H1 (cell line): ENCODE measurements at regions not wholly inside any gene's neighbourhood (a gene's known extent, or its start where the extent isn't known, plus 50 kb on each side); places are given as distances from the start of the nearest gene placed in this dataset.

ENCODE experiments used
- CTCF ChIA-PET: fragments of 300-600 bp; sonication (Branson Sonifier 250); formaldehyde crosslinking; loops from one replicate; lab custom pipeline; 2021; ENCODE audit not compliant: partially characterized antibody; lab: Charles Lee
- POLR2A ChIA-PET: fragments of 300-600 bp; sonication (Branson Sonifier 250); formaldehyde crosslinking; loops from one replicate; lab custom pipeline; 2021; ENCODE audit warnings: inconsistent platforms; ENCODE audit not compliant: partially characterized antibody; lab: Charles Lee
- DNase-seq, 2 experiments: peaks; one replicate each; pipeline versions ENCODE4 v3.0.0 to v3.0.0-alpha.2; 2010 to 2022; ENCODE audit warnings: low spot score in 2 of 2, low read depth in 1 of 2, mixed read lengths in 1 of 2
- FAIRE-seq: peaks from 2 replicates; lab custom pipeline; 2011; peaks lifted over from hg19 to GRCh38; lab: Jason Lieb, UNC
- H2AFZ ChIP-seq: 2 replicates; pipeline ENCODE4 v1.8.1; 2012; ENCODE audit warnings: low read length, inconsistent platforms
- H2AK5ac ChIP-seq: 2 replicates; pipeline ENCODE4 v1.6.1; 2013; ENCODE audit warnings: low read depth, low read length
- H2BK120ac ChIP-seq: replicated peaks from 2 replicates; pipeline ENCODE3; 2013; ENCODE audit warnings: low read depth, low read length, inconsistent platforms
- H2BK12ac ChIP-seq: 2 replicates; pipeline ENCODE4 v1.6.1; 2013; ENCODE audit warnings: low read depth, low read length
- H2BK15ac ChIP-seq: 2 replicates; pipeline ENCODE4 v1.6.1; 2013; ENCODE audit warnings: low read length
- H2BK20ac ChIP-seq: 2 replicates; pipeline ENCODE4 v1.6.1; 2013; ENCODE audit warnings: low read length
- H2BK5ac ChIP-seq: 2 replicates; pipeline ENCODE4 v1.6.1; 2013; ENCODE audit warnings: low read depth, low read length
- H3K14ac ChIP-seq: 2 replicates; pipeline ENCODE4 v1.6.1; 2013; ENCODE audit warnings: inconsistent platforms; ENCODE audit not compliant: insufficient read length
- H3K18ac ChIP-seq: 2 replicates; pipeline ENCODE4 v1.6.1; 2013; ENCODE audit warnings: low read length; ENCODE audit errors: extremely low read depth
- H3K23ac ChIP-seq: 2 replicates; pipeline ENCODE4 v1.6.1; 2013; ENCODE audit warnings: inconsistent platforms; ENCODE audit not compliant: insufficient read length
- H3K23me2 ChIP-seq: 2 replicates; pipeline ENCODE4 v1.6.1; 2013; ENCODE audit warnings: low read depth, low read length
- H3K27ac ChIP-seq: 2 replicates; pipeline ENCODE4 v1.6.1; 2011; ENCODE audit warnings: low read depth, low read length, inconsistent platforms
- H3K27me3 ChIP-seq, 4 experiments: replicated peaks in 1 of 4; 1 replicate in 1 of 4; 2 replicates in 3 of 4; pipeline versions ENCODE4 v1.6.1 to v1.8.1; 2011 to 2013; ENCODE audit warnings: low read length in 3 of 4, mild to moderate bottlenecking in 3 of 4, inconsistent platforms in 2 of 4, mixed read lengths in 2 of 4, moderate library complexity in 1 of 4; ENCODE audit not compliant: control insufficient read depth in 3 of 4, insufficient read depth in 3 of 4; ENCODE audit errors: extremely low read depth in 1 of 4
- H3K36me3 ChIP-seq, 4 experiments: 2 replicates each; pipeline versions ENCODE4 v1.6.1 to v1.8.1; 2011 to 2013; ENCODE audit warnings: mild to moderate bottlenecking in 4 of 4, low read length in 3 of 4, moderate library complexity in 2 of 4, control low read depth in 1 of 4, inconsistent platforms in 1 of 4; ENCODE audit not compliant: insufficient read depth in 4 of 4, control insufficient read depth in 2 of 4
- H3K4ac ChIP-seq: replicated peaks from 2 replicates; pipeline ENCODE3; 2013; ENCODE audit warnings: low read length, low read depth, mixed read lengths, inconsistent platforms; ENCODE audit not compliant: insufficient read length
- H3K4me1 ChIP-seq, 4 experiments: replicated peaks in 1 of 4; 1 replicate in 1 of 4; 2 replicates in 3 of 4; pipeline versions ENCODE4 v1.6.1 to v1.8.1; 2011 to 2013; ENCODE audit warnings: low read length in 3 of 4, inconsistent platforms in 2 of 4, mixed read lengths in 1 of 4; ENCODE audit not compliant: insufficient read depth in 4 of 4, control insufficient read depth in 3 of 4
- H3K4me2 ChIP-seq, 2 experiments: 2 replicates each; pipeline versions ENCODE4 v1.6.1 to v1.8.1; 2011 to 2013; ENCODE audit warnings: low read depth in 2 of 2, low read length in 2 of 2, control low read depth in 1 of 2, inconsistent platforms in 1 of 2, mild to moderate bottlenecking in 1 of 2; ENCODE audit not compliant: insufficient read depth in 1 of 2
- H3K4me3 ChIP-seq, 4 experiments: fragments of 200-600, 300-600 bp in 1 of 4; sonication (generic), shearing (Covaris generic), sonication (Bioruptor Twin) in 1 of 4; 2 replicates each; pipeline versions ENCODE4 v1.5.1 to v1.8.1; 2011 to 2016; ENCODE audit warnings: low read length in 4 of 4, low read depth in 3 of 4, control low read depth in 2 of 4, inconsistent platforms in 2 of 4, mild to moderate bottlenecking in 2 of 4, mixed read lengths in 1 of 4, moderate library complexity in 1 of 4; ENCODE audit not compliant: insufficient read depth in 2 of 4; ENCODE audit errors: extremely low read depth in 1 of 4
- H3K56ac ChIP-seq: replicated peaks from 2 replicates; pipeline ENCODE3; 2013; ENCODE audit warnings: low read depth, mild to moderate bottlenecking, mixed read lengths, low read length, inconsistent platforms; ENCODE audit not compliant: insufficient read length
- H3K79me1 ChIP-seq: 2 replicates; pipeline ENCODE4 v1.6.1; 2013; ENCODE audit warnings: low read depth, low read length, control low read depth
- H3K79me2 ChIP-seq, 2 experiments: 2 replicates each; pipeline versions ENCODE4 v1.6.1 to v1.8.1; 2012 to 2013; ENCODE audit warnings: low read length in 2 of 2, mild to moderate bottlenecking in 2 of 2, inconsistent platforms in 1 of 2; ENCODE audit not compliant: insufficient read depth in 2 of 2, control insufficient read depth in 1 of 2
- H3K9ac ChIP-seq, 4 experiments: replicated peaks in 1 of 4; 1 replicate in 1 of 4; 2 replicates in 3 of 4; pipeline versions ENCODE4 v1.6.1 to v1.8.1; 2011 to 2013; ENCODE audit warnings: low read depth in 3 of 4, low read length in 3 of 4, control low read depth in 2 of 4, mild to moderate bottlenecking in 2 of 4, moderate library complexity in 2 of 4, inconsistent platforms in 1 of 4; ENCODE audit errors: extremely low read depth in 1 of 4
- H3K9me3 ChIP-seq, 2 experiments: 2 replicates each; pipeline versions ENCODE4 v1.6.1 to v1.8.1; 2012 to 2013; ENCODE audit warnings: mild to moderate bottlenecking in 2 of 2, moderate library complexity in 2 of 2, control low read depth in 1 of 2, inconsistent platforms in 1 of 2, low read depth in 1 of 2, low read length in 1 of 2, mixed read lengths in 1 of 2; ENCODE audit not compliant: insufficient read depth in 2 of 2
- H4K20me1 ChIP-seq, 2 experiments: replicated peaks in 1 of 2; 2 replicates each; pipeline versions ENCODE3 to v1.8.1; 2011 to 2013; ENCODE audit warnings: inconsistent platforms in 2 of 2, low read length in 2 of 2, mild to moderate bottlenecking in 1 of 2; ENCODE audit not compliant: insufficient read depth in 2 of 2, control insufficient read depth in 1 of 2
- H4K5ac ChIP-seq: 2 replicates; pipeline ENCODE4 v1.6.1; 2013; ENCODE audit warnings: low read length, low read depth, mixed read lengths, inconsistent platforms; ENCODE audit not compliant: insufficient read length
- H4K8ac ChIP-seq: 2 replicates; pipeline ENCODE4 v1.8.0; 2013; ENCODE audit warnings: mild to moderate bottlenecking, moderate library complexity, low read length, inconsistent platforms; ENCODE audit not compliant: insufficient read depth; ENCODE audit errors: extremely low read depth
- H4K91ac ChIP-seq: replicated peaks from 2 replicates; pipeline ENCODE3; 2013; ENCODE audit warnings: low read length, mixed read lengths, inconsistent platforms; ENCODE audit not compliant: insufficient read length
- NANOG ChIP-seq: IDR thresholded peaks from 2 replicates; pipeline ENCODE4 v1.6.1; 2011; ENCODE audit warnings: low read length, low read depth, mild to moderate bottlenecking, inconsistent platforms; ENCODE audit not compliant: insufficient read depth, poor library complexity, severe bottlenecking
- POLR2A ChIP-seq, 2 experiments: IDR thresholded peaks; 1 replicate in 1 of 2; 2 replicates in 1 of 2; pipeline ENCODE4 v1.6.1; 2011; ENCODE audit warnings: low read depth in 2 of 2, low read length in 2 of 2, mild to moderate bottlenecking in 2 of 2; ENCODE audit errors: control extremely low read depth in 1 of 2
- TAF7 ChIP-seq: optimal IDR thresholded peaks from 2 replicates; pipeline ENCODE3; 2011; ENCODE audit warnings: low read depth, mild to moderate bottlenecking, inconsistent platforms, low read length, moderate library complexity, borderline replicate concordance
- WGBS, 2 experiments: shearing (Covaris generic) in 1 of 2; methylation state at CpG; one replicate each; pipeline versions ENCODE4 v1.1.6 to v1.1.7; 2013 to 2015; ENCODE audit warnings: low lambda C conversion rate in 2 of 2, mixed read lengths in 2 of 2, inconsistent platforms in 1 of 2, low coverage in 1 of 2, missing lambda C conversion rate in 1 of 2; ENCODE audit not compliant: insufficient replicate concordance in 2 of 2, insufficient coverage in 1 of 2, insufficient read length in 1 of 2; ENCODE audit errors: extremely low coverage in 1 of 2, missing lambda C conversion rate in 1 of 2; 5-methylcytosine and 5-hydroxymethylcytosine counted together

DNA sequence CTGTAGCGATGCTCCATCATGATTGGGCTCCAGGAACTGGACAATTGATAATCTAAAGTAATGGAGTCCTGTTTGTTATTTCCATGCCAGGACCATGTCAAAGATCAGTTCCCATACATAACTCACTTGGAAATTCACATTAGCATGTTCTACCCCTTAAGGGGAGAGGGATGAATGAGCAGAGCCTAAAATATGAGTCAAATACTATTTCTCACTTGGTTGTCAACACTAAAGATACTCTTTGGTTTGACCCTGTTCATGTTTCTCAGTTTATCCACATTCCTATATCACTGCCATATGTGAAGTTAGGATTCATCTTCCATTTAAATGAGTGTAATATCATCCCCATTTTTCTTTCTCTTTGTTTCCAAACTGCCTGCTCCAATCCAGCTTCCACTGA, 321.6 kb upstream of the PAPPA start:
- 93% methylated on average over 1 of the region's 1 CpG; no CpG with 5 or more reads in 1 of the 2 experiments for WGBS, 2 experiments
- CTCF ChIA-PET = no interaction called here
- no peak overlapping the region for H3K27ac ChIP-seq

More for the DNA sequence above, 321.6 kb upstream of the PAPPA start:
- Histone ChIP-seq H3K27me3 (no peaks in the 10 kb centered on the region), H2BK15ac (no peak overlapping the region), H4K5ac (no peak overlapping the region), H3K18ac (no peak overlapping the region), H2AFZ (no peak overlapping the region), H2BK12ac (no peak overlapping the region), H3K56ac (no peak overlapping the region), H2BK20ac (no peak overlapping the region), H2BK120ac (no peak overlapping the region), H3K4me3 (no peak overlapping the region), H4K8ac (no peak overlapping the region), H3K23me2 (no peaks in the 10 kb centered on the region), H3K9me3 (peaks cover 0 to 4% of the 10 kb centered on the region in 2 experiments; a peak in 2 of 4 replicates), H4K20me1 (peaks cover 0 to 2% of the 10 kb centered on the region in 2 experiments), H4K91ac (no peak overlapping the region), H3K14ac (no peak overlapping the region), H2BK5ac (no peak overlapping the region), H3K79me2 (0 out of 4 replicates have a peak, but pooled peaks cover 0 to under 1% of the 10 kb centered on the region in 2 experiments), H3K36me3 (no peaks in the 10 kb centered on the region), H3K4ac (no peak overlapping the region), H3K79me1 (no peaks in the 10 kb centered on the region), H3K23ac (no peak overlapping the region), H2AK5ac (no peak overlapping the region), H3K9ac (no peak overlapping the region), H3K4me1 (no peaks in the 10 kb centered on the region), H3K4me2 (no peak overlapping the region)
- no peak for FAIRE-seq
- no peak for TF ChIP-seq NANOG
- no peak for TF ChIP-seq POLR2A (IDR thresholded peaks at IDR 0.05; ENCODE audit: control extremely low read depth in 1 of 2, low read depth in 2 of 2, low read length in 2 of 2)
- no peak for TF ChIP-seq TAF7
- POLR2A ChIA-PET = no interaction called here
- no peak for DNase-seq
